HAP-1 (cell line): ENCODE measurements at regions not wholly inside any gene's neighbourhood (a gene's known extent, or its start where the extent isn't known, plus 50 kb on each side); places are given as distances from the start of the nearest gene placed in this dataset.
"Not testable (repeated sequence)": the region's sequence is repeated elsewhere in the genome, so short reads cannot be mapped to it uniquely, and the experiment has no call there.

Experiments used
- DNase-seq, 2 experiments: peaks; one replicate each; pipeline ENCODE4 v3.0.0-alpha.2; 2016 to 2020; ENCODE audit warnings: low spot score in 2 of 2
- H3K27me3 ChIP-seq: fragments of 250-450 bp; sonication (Bioruptor Pico); 2 replicates; pipeline ENCODE4 v1.5.1; 2020; ENCODE audit warnings: low read depth, mild to moderate bottlenecking, moderate library complexity
- H3K36me3 ChIP-seq: fragments of 250-450 bp; sonication (Bioruptor Pico); replicated peaks from 2 replicates; pipeline ENCODE4 v1.5.1; 2020; ENCODE audit warnings: mild to moderate bottlenecking
- H3K4me1 ChIP-seq: fragments of 250-450 bp; sonication (Bioruptor Pico); 2 replicates; pipeline ENCODE4 v1.5.1; 2020; ENCODE audit warnings: mild to moderate bottlenecking
- H3K4me3 ChIP-seq: fragments of 250-450 bp; sonication (Bioruptor Pico); 2 replicates; pipeline ENCODE4 v1.5.1; 2020; ENCODE audit warnings: mild to moderate bottlenecking, moderate library complexity
- H3K9me3 ChIP-seq: fragments of 250-450 bp; sonication (Bioruptor Pico); 2 replicates; pipeline ENCODE4 v1.5.1; 2020; ENCODE audit warnings: mild to moderate bottlenecking, moderate library complexity
- in situ Hi-C: fragments of 300-500 bp; cut with MboI; formaldehyde crosslinking; loops from 3 replicates; pipeline ENCODE4 v1.14.3; 2020; ENCODE audit warnings: low sequenced_read_pairs, inconsistent platforms, mixed read lengths

- in situ Hi-C loops, H3K4me1 ChIP-seq, DNase-seq, H3K36me3 ChIP-seq, H3K9me3 ChIP-seq, H3K4me3 ChIP-seq, H3K27me3 ChIP-seq: not testable (repeated sequence)
Observed at GRCh38 chr17:15877882-15878500, 66.9 kb upstream of the ADORA2B start.

- Histone ChIP-seq H3K27me3 (no peaks in the 10 kb centered on the region), H3K9me3 (no peaks in the 10 kb centered on the region), H3K4me3 (no peak overlapping the region), H3K36me3 (no peaks in the 10 kb centered on the region), H3K4me1 (no peaks in the 10 kb centered on the region)
- in situ Hi-C loops: no loop called here
- DNase-seq: no peak
Observed at GRCh38 chr17:15882058-15882720, 62.7 kb upstream of the ADORA2B start.

- no peaks in the 10 kb centered on the region for H3K9me3 ChIP-seq
- H3K27me3 ChIP-seq: no peaks in the 10 kb centered on the region
- in situ Hi-C loops: no loop called here
- H3K4me3 ChIP-seq: no peak overlapping the region
- no peaks in the 10 kb centered on the region for H3K36me3 ChIP-seq
- no peak for DNase-seq
- H3K4me1 ChIP-seq: no peaks in the 10 kb centered on the region
Observed at GRCh38 chr17:15882777-15883176, 62.2 kb upstream of the ADORA2B start.

- Histone ChIP-seq H3K4me1 (no peaks in the 10 kb centered on the region), H3K9me3 (no peaks in the 10 kb centered on the region), H3K36me3 (no peaks in the 10 kb centered on the region), H3K4me3 (no peak overlapping the region), H3K27me3 (no peaks in the 10 kb centered on the region)
- DNase-seq: no peak
- in situ Hi-C loops: no loop called here
Observed at GRCh38 chr17:15883617-15884111, 61.3 kb upstream of the ADORA2B start.

GRCh38 chr17:15884731-15885130 is 60.2 kb upstream of the ADORA2B start:
- Histone ChIP-seq H3K4me3 (no peak overlapping the region), H3K4me1 (no peaks in the 10 kb centered on the region), H3K9me3 (no peaks in the 10 kb centered on the region), H3K27me3 (no peaks in the 10 kb centered on the region), H3K36me3 (no peaks in the 10 kb centered on the region)
- DNase-seq: no peak
- in situ Hi-C loops: no loop called here

GRCh38 chr17:15885770-15886169 is 59.2 kb upstream of the ADORA2B start:
- Histone ChIP-seq H3K9me3 (no peaks in the 10 kb centered on the region), H3K4me1 (no peaks in the 10 kb centered on the region), H3K4me3 (no peak overlapping the region), H3K27me3 (no peaks in the 10 kb centered on the region), H3K36me3 (no peaks in the 10 kb centered on the region)
- DNase-seq: no peak
- in situ Hi-C loops: no loop called here

GRCh38 chr17:15886221-15886620 is 58.7 kb upstream of the ADORA2B start:
- no peaks in the 10 kb centered on the region for H3K36me3 ChIP-seq
- H3K4me1 ChIP-seq: no peaks in the 10 kb centered on the region
- H3K4me3 ChIP-seq: no peak overlapping the region
- in situ Hi-C loops: no loop called here
- no peak for DNase-seq
- H3K9me3 ChIP-seq: no peaks in the 10 kb centered on the region
- no peaks in the 10 kb centered on the region for H3K27me3 ChIP-seq

- Histone ChIP-seq H3K9me3 (no peaks in the 10 kb centered on the region), H3K27me3 (no peaks in the 10 kb centered on the region), H3K4me1 (no peaks in the 10 kb centered on the region), H3K4me3 (no peak overlapping the region), H3K36me3 (no peaks in the 10 kb centered on the region)
- DNase-seq: no peak
- in situ Hi-C loops: no loop called here
Observed at GRCh38 chr17:15886804-15887203, 58.1 kb upstream of the ADORA2B start.

GRCh38 chr17:15888436-15888835 is 56.5 kb upstream of the ADORA2B start:
- H3K36me3 ChIP-seq: no peaks in the 10 kb centered on the region
- no peak for DNase-seq
- no peaks in the 10 kb centered on the region for H3K27me3 ChIP-seq
- no peaks in the 10 kb centered on the region for H3K4me1 ChIP-seq
- H3K4me3 ChIP-seq: no peak overlapping the region
- no peaks in the 10 kb centered on the region for H3K9me3 ChIP-seq
- in situ Hi-C loops: no loop called here

GRCh38 chr17:15890279-15890892 is 54.5 kb upstream of the ADORA2B start:
- DNase-seq: no peak
- Histone ChIP-seq H3K9me3 (no peaks in the 10 kb centered on the region), H3K4me3 (no peak overlapping the region), H3K27me3 (no peaks in the 10 kb centered on the region), H3K36me3 (no peaks in the 10 kb centered on the region), H3K4me1 (no peaks in the 10 kb centered on the region)
- in situ Hi-C loops: no loop called here

GRCh38 chr17:15891318-15891717 is 53.6 kb upstream of the ADORA2B start:
- Histone ChIP-seq H3K4me3 (no peak overlapping the region), H3K4me1 (no peaks in the 10 kb centered on the region), H3K9me3 (no peaks in the 10 kb centered on the region), H3K27me3 (no peaks in the 10 kb centered on the region), H3K36me3 (no peaks in the 10 kb centered on the region)
- DNase-seq: no peak
- in situ Hi-C loops: no loop called here

GRCh38 chr17:15892244-15892643 is 52.7 kb upstream of the ADORA2B start:
- in situ Hi-C loops: no loop called here
- Histone ChIP-seq H3K36me3 (no peaks in the 10 kb centered on the region), H3K27me3 (no peaks in the 10 kb centered on the region), H3K4me1 (no peaks in the 10 kb centered on the region), H3K4me3 (no peak overlapping the region), H3K9me3 (no peaks in the 10 kb centered on the region)
- no peak for DNase-seq

GRCh38 chr17:15892731-15893657 is 51.9 kb upstream of the ADORA2B start:
- in situ Hi-C loops: no loop called here
- Histone ChIP-seq H3K36me3 (no peaks in the 10 kb centered on the region), H3K9me3 (no peaks in the 10 kb centered on the region), H3K4me1 (no peaks in the 10 kb centered on the region), H3K4me3 (no peak overlapping the region), H3K27me3 (no peaks in the 10 kb centered on the region)
- no peak for DNase-seq

GRCh38 chr17:15893658-15894024 is 51.3 kb upstream of the ADORA2B start:
- Histone ChIP-seq H3K4me1 (no peaks in the 10 kb centered on the region), H3K27me3 (no peaks in the 10 kb centered on the region), H3K9me3 (no peaks in the 10 kb centered on the region), H3K36me3 (no peaks in the 10 kb centered on the region), H3K4me3 (no peak overlapping the region)
- in situ Hi-C loops: no loop called here
- DNase-seq: no peak
